Right lobe of liver (tissue), 6 donors: ENCODE measurements at regions not wholly inside any gene's neighbourhood (a gene's known extent, or its start where the extent isn't known, plus 50 kb on each side); places are given as distances from the start of the nearest gene placed in this dataset.

Experiments used
- ATAC-seq, 4 donors: fragments of 200-7000 bp; cut with Tn5 transposase; one replicate each; pipeline ENCODE4 v1.9.1; 2020; ENCODE audit warnings: mild to moderate bottlenecking in 4 of 4, moderate library complexity in 4 of 4
- DNase-seq, 3 donors: peaks; one replicate each; pipeline ENCODE4 v3.0.0-alpha.2; 2020
- H3K27ac ChIP-seq, 3 donors: fragments of 200-600 bp; one replicate each; pipeline ENCODE4 v1.8.0; 2022
- H3K27me3 ChIP-seq, 2 donors: fragments of 200-600 bp; one replicate each; pipeline ENCODE4 v1.8.0; 2022
- H3K36me3 ChIP-seq, 4 donors: fragments of 200-600 bp; sonication (generic) in 1 of 4; one replicate each; pipeline versions ENCODE4 v1.5.1 to v1.8.0; 2017 to 2022; ENCODE audit warnings: control low read depth in 1 of 4
- H3K4me1 ChIP-seq, 4 donors: fragments of 200-600 bp; sonication (generic) in 1 of 4; one replicate each; pipeline versions ENCODE4 v1.5.1 to v1.8.0; 2017 to 2022; ENCODE audit warnings: control low read depth in 1 of 4
- H3K4me3 ChIP-seq, 3 donors: fragments of 200-600 bp; one replicate each; pipeline ENCODE4 v1.8.0; 2022
- H3K9me3 ChIP-seq, 4 donors: fragments of 200-600 bp; sonication (generic) in 1 of 4; one replicate each; pipeline versions ENCODE4 v1.5.1 to v1.8.0; 2017 to 2022; ENCODE audit warnings: control low read depth in 1 of 4
- CTCF ChIP-seq, 4 donors: fragments of 200-600 bp in 3 of 4; fragments of 450-650 bp in 1 of 4; IDR thresholded peaks; one replicate each; pipeline versions ENCODE4 v1.5.1 to v1.8.0; 2016 to 2022; ENCODE audit warnings: antibody characterized with exemption in 4 of 4, mild to moderate bottlenecking in 2 of 4
- POLR2A ChIP-seq: fragments of 450-650 bp; IDR thresholded peaks from one replicate; pipeline ENCODE4 v1.6.1; 2017; ENCODE audit warnings: antibody characterized with exemption, mild to moderate bottlenecking
- WGBS: methylation state at CpG from one replicate; pipeline ENCODE4 v1.1.6; 2018; ENCODE audit warnings: low coverage, low lambda C conversion rate; ENCODE audit not compliant: insufficient coverage; ENCODE audit errors: missing lambda C conversion rate; 5-methylcytosine and 5-hydroxymethylcytosine counted together
- intact Hi-C, 2 donors: fragments of 100-400 bp; cut with DNase I; formaldehyde crosslinking; loops; one replicate each; pipeline versions ENCODE4 v1.11.2 to v1.14.1; 2022
- donor health status: DM: no; HTN: yes; CAD: no.
- donor health status: DM: no; HTN: no; CAD: no.
- donor health status: DM: no; HTN: no; CAD: no.
- donor health status: DM: no; HTN: yes; CAD: no.
- donor health status: DM: no; HTN: yes; CAD: no.

DNA sequence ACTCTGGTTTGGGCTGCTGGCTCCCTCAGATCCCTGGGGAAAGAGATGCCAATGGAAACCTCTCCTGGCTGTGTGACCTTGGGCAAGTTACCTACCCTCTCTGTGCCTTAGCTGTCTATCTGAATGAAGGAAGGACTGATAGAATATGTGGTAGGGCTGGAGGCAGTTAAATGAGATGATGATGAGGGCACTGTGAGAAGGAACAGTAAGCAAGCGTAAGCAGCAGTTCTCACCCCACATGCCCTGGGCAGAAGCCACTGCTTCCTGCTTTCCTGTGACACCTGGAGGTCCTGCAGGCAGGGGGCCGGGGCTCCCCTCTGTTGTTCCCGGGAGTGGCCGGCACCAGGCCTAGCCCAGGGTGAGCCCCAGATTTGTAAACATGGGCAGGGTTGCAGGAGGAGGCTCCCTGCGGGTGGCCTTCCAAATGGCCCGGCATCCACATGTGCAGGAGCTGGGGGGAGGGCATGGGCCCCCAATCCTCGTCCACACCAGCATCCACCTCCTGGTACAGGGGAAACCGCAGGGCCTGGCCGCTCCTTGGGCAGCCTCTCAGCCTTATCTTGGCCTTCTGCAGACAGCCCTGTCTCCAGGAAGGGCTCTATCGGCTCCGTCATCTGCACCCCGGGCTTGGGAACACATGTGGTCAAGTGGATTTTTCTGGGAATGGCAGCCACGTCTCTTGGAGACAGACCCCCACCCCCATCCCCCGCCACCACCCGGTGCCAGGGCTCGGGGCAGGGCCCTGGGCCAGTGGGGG, 235.6 kb upstream of the GSE1 start:
- no peak for DNase-seq
- no peaks in the 10 kb centered on the region for H3K9me3 ChIP-seq

DNA sequence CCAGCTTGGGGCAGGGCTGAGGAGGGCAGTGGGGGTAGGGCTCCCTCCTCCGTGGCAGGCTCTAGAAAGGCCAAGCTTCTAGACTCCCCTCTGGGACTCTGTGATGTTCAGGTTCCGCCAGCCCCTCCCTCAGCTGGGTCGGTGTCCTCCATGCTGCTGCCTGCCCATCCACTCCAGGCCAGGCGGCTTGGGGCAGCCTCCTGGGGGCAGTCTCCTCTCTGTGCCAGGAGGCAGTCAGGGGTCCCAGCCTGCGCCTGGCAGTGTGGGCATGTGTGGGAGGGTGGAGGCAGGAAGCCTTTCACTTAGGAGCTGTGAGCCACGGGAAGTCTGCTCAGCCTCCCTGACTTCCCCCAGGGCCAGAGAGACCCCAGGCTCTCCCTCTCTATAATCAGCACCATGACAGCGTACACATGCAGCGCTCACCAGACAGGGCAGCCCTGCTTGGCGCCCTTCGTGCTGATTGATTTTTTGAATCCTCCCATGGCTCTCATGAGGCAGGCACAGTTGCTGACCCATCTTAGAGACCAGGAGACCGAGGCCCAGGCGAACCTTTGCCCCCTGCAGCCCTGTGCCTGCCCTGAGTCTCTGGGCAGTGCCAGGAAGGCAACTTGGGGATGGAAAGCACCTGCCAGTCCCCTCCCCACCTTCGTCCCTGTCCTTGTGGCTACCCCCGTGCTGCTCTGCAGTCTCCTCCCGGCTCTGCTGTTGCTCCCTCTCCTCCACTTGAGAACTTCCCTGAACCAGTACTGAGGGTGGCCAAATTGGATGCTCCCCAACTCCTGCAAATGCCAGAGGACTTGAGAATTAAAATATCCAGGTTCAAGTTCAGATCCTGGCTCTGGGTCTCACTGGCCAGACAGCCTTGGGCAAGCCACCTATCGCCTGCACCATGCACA, 234.7 kb upstream of the GSE1 start:
- H3K36me3 ChIP-seq, result no peaks in the 10 kb centered on the region
- ATAC-seq (no peak), DNase-seq (no peak)
- no peaks in the 10 kb centered on the region for H3K27me3 ChIP-seq
- intact Hi-C loops, result no loop called here
- WGBS, result 76% methylated on average over 4 of the region's 16 CpGs
- no peak overlapping the region for H3K4me3 ChIP-seq
- H3K4me1 ChIP-seq, result peaks cover 0 to 16% (median 7%) of the 10 kb centered on the region in 4 donors
- H3K9me3 ChIP-seq, result no peaks in the 10 kb centered on the region
- H3K27ac ChIP-seq, result no peak overlapping the region
- TF ChIP-seq CTCF (IDR thresholded peaks at IDR 0.05) (no peak), POLR2A (no peak)

More for the DNA sequence above, 235.6 kb upstream of the GSE1 start:
- Histone ChIP-seq H3K27ac (no peak overlapping the region), H3K36me3 (no peaks in the 10 kb centered on the region), H3K4me1 (peaks cover 0 to 23% (median 10%) of the 10 kb centered on the region in 4 donors), H3K27me3 (no peaks in the 10 kb centered on the region), H3K4me3 (no peak overlapping the region)
- no peak for ATAC-seq
- 71% methylated on average over 1 of the region's 16 CpGs for WGBS
- intact Hi-C loops, result no loop called here
- TF ChIP-seq POLR2A (no peak), CTCF (IDR thresholded peaks at IDR 0.05) (no peak)

DNA sequence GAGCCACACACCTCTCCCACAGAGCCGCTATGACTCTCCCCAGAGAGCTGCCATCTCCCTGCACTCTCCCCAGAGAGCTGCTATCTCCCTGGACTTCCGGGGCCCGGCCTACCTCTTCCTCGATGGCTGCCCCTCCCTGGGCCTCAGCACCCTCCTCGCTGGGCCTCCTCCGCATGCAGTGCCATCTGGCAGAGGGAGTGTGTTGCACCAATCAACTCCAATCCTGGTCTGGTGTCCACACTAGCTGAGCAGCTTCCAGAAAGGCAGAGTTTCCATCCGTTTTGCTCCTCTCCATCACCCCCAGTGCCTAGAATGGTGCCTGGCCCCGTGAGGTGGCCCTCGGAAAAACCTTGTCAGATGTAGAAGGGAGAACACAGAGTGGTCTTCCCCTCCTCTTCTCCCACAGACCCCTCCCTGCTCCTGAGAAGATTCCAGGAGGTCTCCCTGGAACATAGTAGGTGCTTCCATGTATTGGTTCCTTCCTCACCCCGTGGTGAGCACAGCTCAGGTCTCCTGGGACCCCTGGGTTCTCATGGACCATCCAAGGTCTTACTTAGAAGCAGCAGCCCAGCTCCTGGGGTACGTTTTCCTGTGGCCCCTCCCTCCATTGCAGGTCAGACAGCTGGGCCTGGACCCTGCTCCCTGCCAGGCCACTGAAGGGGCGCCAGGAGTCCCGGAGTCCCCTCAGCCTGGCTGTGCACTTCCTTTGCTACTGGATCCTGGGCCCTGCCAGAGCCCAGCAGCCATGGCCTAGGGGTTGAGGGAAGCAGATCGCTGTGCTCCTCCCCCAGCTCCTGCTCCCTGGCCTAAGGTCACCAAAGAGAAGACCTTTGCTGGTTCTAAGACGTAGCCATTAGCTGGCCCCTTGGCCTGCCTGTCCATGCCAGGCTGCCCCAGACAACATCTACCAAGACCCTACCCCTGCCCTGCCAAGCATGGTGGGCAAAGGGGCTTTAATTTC, 233.8 kb upstream of the GSE1 start:
- no peak overlapping the region for H3K27ac ChIP-seq
- H3K9me3 ChIP-seq, result no peaks in the 10 kb centered on the region
- TF ChIP-seq POLR2A (no peak), CTCF (IDR thresholded peaks at IDR 0.05) (no peak)
- no peaks in the 10 kb centered on the region for H3K27me3 ChIP-seq
- ATAC-seq, result no peak
- intact Hi-C loops, result no loop called here
- WGBS, result 78% methylated on average over 6 of the region's 15 CpGs
- no peak overlapping the region for H3K4me3 ChIP-seq
- no peak for DNase-seq
- H3K4me1 ChIP-seq, result peaks cover 0 to 16% (median 7%) of the 10 kb centered on the region in 4 donors
- no peaks in the 10 kb centered on the region for H3K36me3 ChIP-seq

DNA sequence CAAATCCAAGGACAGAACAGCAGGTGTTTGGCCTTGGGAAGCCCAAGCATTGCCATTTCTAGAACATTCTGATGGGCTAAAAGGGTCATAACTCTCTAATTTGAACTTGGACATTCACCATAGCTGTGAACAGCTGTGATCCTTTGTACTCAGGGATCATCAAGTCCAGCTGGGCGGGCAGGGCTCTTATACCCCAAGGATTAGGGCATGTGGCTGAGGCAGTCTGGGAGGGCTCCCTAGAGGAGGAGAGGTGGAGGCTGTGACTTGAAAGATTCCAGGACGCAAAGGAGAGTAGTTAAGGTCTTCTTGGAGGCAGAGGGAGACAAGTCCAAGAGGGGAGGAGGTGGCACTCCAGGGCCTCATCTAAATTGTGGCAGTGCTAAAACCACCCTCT, 233.1 kb upstream of the GSE1 start:
- no peak for ATAC-seq
- H3K4me3 ChIP-seq, result no peak overlapping the region
- no peak for DNase-seq
- H3K27ac ChIP-seq, result no peak overlapping the region
- 100% methylated on average over 1 of the region's 2 CpGs for WGBS
- H3K4me1 ChIP-seq, result peaks cover 0 to 16% (median 7%) of the 10 kb centered on the region in 4 donors
- no peak for TF ChIP-seq CTCF (IDR thresholded peaks at IDR 0.05)
- no peak for TF ChIP-seq POLR2A
- no peaks in the 10 kb centered on the region for H3K36me3 ChIP-seq
- intact Hi-C loops, result no loop called here
- H3K27me3 ChIP-seq, result no peaks in the 10 kb centered on the region
- no peaks in the 10 kb centered on the region for H3K9me3 ChIP-seq
